ENCODE measurements at regions not wholly inside any gene's neighbourhood (a gene's known extent, or its start where the extent isn't known, plus 50 kb on each side); places are given as distances from the start of the nearest gene placed in this dataset.

GRCh38 chr5:33223563-33224284, 217.0 kb upstream of the TARS1 start:
- no peak for FAIRE-seq

GRCh38 chr5:33224285-33224961, 216.3 kb upstream of the TARS1 start:
- no peak for FAIRE-seq

GRCh38 chr5:33227247-33227646, 213.5 kb upstream of the TARS1 start:
- no peak for FAIRE-seq

GRCh38 chr5:33227746-33228145, 213.0 kb upstream of the TARS1 start:
- no peak for FAIRE-seq

- no peak for FAIRE-seq
Measured at GRCh38 chr5:33228149-33228548, 212.6 kb upstream of the TARS1 start.

- FAIRE-seq, result no peak
Measured at GRCh38 chr5:33229216-33229615, 211.5 kb upstream of the TARS1 start.

- no peak for FAIRE-seq
Measured at GRCh38 chr5:33230467-33231078, 210.2 kb upstream of the TARS1 start.

GRCh38 chr5:33231214-33231710, 209.5 kb upstream of the TARS1 start:
- FAIRE-seq, result no peak

GRCh38 chr5:33231935-33232334, 208.8 kb upstream of the TARS1 start:
- no peak for FAIRE-seq

GRCh38 chr5:33232731-33233505, 207.8 kb upstream of the TARS1 start:
- FAIRE-seq, result no peak

- no peak for FAIRE-seq
Measured at GRCh38 chr5:33235304-33235703, 205.5 kb upstream of the TARS1 start.

GRCh38 chr5:33235824-33236223, 204.9 kb upstream of the TARS1 start:
- FAIRE-seq, result no peak

GRCh38 chr5:33237471-33237870, 203.3 kb upstream of the TARS1 start:
- FAIRE-seq, result no peak

- no peak for FAIRE-seq
Measured at GRCh38 chr5:33238826-33239695, 201.7 kb upstream of the TARS1 start.

GRCh38 chr5:33240558-33240957, 200.2 kb upstream of the TARS1 start:
- FAIRE-seq, result no peak

- no peak for FAIRE-seq
Measured at GRCh38 chr5:33241802-33242201, 199.0 kb upstream of the TARS1 start.

GRCh38 chr5:33242277-33242676, 198.5 kb upstream of the TARS1 start:
- FAIRE-seq, result no peak

GRCh38 chr5:33244441-33245150, 196.2 kb upstream of the TARS1 start:
- no peak for FAIRE-seq

- no peak for FAIRE-seq
Measured at GRCh38 chr5:33254579-33254978, 186.2 kb upstream of the TARS1 start.

GRCh38 chr5:33257807-33258429, 182.8 kb upstream of the TARS1 start:
- FAIRE-seq, result no peak

GRCh38 chr5:33258553-33258952, 182.2 kb upstream of the TARS1 start:
- FAIRE-seq, result no peak

Measured in A204.1 (cell line).